Posterior vena cava (tissue), 2 donors: ENCODE measurements at regions not wholly inside any gene's neighbourhood (a gene's known extent, or its start where the extent isn't known, plus 50 kb on each side); places are given as distances from the start of the nearest gene placed in this dataset.
"Not testable (repeated sequence)": the region's sequence is repeated elsewhere in the genome, so short reads cannot be mapped to it uniquely, and the experiment has no call there.

Experiments used
- DNase-seq: peaks from one replicate; pipeline ENCODE4 v3.0.0-alpha.2; 2020; ENCODE audit warnings: low spot score
- intact Hi-C, 2 donors: fragments of 100-400 bp; cut with DNase I; formaldehyde crosslinking; loops; one replicate each; pipeline versions ENCODE4 v1.14.1 to v1.14.2; 2022 to 2023
- donor health status: DM: yes; HTN: yes; CAD: no.
- donor health status: DM: yes; HTN: yes; CAD: no.

- DNase-seq, intact Hi-C loops: not testable (repeated sequence)
Measured at GRCh38 chr10:32177594-32177993, 121.4 kb upstream of the KIF5B start.

GRCh38 chr10:32175629-32176028 lies 119.4 kb upstream of the KIF5B start:
- intact Hi-C loops: no loop called here
- DNase-seq: no peak

- intact Hi-C loops: no loop called here
- no peak for DNase-seq
Measured at GRCh38 chr10:32174349-32174893, 118.2 kb upstream of the KIF5B start.

GRCh38 chr10:32171204-32171603 lies 115.0 kb upstream of the KIF5B start:
- intact Hi-C loops: no loop called here
- DNase-seq: no peak

- DNase-seq: no peak
- intact Hi-C loops: no loop called here
Measured at GRCh38 chr10:32169556-32169955, 113.3 kb upstream of the KIF5B start.

- intact Hi-C loops: no loop called here
Measured at GRCh38 chr10:32167450-32167849, 111.2 kb upstream of the KIF5B start.

GRCh38 chr10:32166365-32166764 lies 110.1 kb upstream of the KIF5B start:
- intact Hi-C loops: no loop called here
- DNase-seq: no peak

More at GRCh38 chr10:32167450-32167849, 111.2 kb upstream of the KIF5B start:
- DNase-seq: no peak

GRCh38 chr10:32163762-32164148 lies 107.5 kb upstream of the KIF5B start:
- intact Hi-C loops: no loop called here
- no peak for DNase-seq

GRCh38 chr10:32163071-32163761 lies 107.0 kb upstream of the KIF5B start:
- DNase-seq: no peak
- intact Hi-C loops: no loop called here

GRCh38 chr10:32161586-32161985 lies 105.4 kb upstream of the KIF5B start:
- intact Hi-C loops: no loop called here
- DNase-seq: no peak

GRCh38 chr10:32160864-32161263 lies 104.6 kb upstream of the KIF5B start:
- no peak for DNase-seq
- intact Hi-C loops: no loop called here

- intact Hi-C loops: no loop called here
- DNase-seq: peak; percentile 23
Measured at GRCh38 chr10:32159264-32159663, 103.0 kb upstream of the KIF5B start.

GRCh38 chr10:32156031-32156495 lies 99.8 kb upstream of the KIF5B start:
- intact Hi-C loops: no loop called here
- DNase-seq: no peak

GRCh38 chr10:32155075-32155516 lies 98.9 kb upstream of the KIF5B start:
- no peak for DNase-seq
- intact Hi-C loops: no loop called here

GRCh38 chr10:32153931-32154330 lies 97.7 kb upstream of the KIF5B start:
- no peak for DNase-seq
- intact Hi-C loops: no loop called here

GRCh38 chr10:32153252-32153651 lies 97.0 kb upstream of the KIF5B start:
- DNase-seq: no peak
- intact Hi-C loops: no loop called here

- DNase-seq: no peak
- intact Hi-C loops: no loop called here
Measured at GRCh38 chr10:32151871-32152270, 95.6 kb upstream of the KIF5B start.

- no peak for DNase-seq
- intact Hi-C loops: no loop called here
Measured at GRCh38 chr10:32150532-32151101, 94.4 kb upstream of the KIF5B start.

- peak; percentile 89 for DNase-seq
- intact Hi-C loops: loop anchor here in 1 of 2 donors (5.0 kb wide), 1 partner anchor 97 kb away; no protein-coding TSS in a partner anchor
Measured at GRCh38 chr10:32149252-32149955, 93.2 kb upstream of the KIF5B start.

- no peak for DNase-seq
- intact Hi-C loops: loop anchor here in 1 of 2 donors (5.0 kb wide), 1 partner anchor 97 kb away; no protein-coding TSS in a partner anchor
Measured at GRCh38 chr10:32148864-32149251, 92.6 kb upstream of the KIF5B start.
